GM12864 (cell line): ENCODE measurements at regions not wholly inside any gene's neighbourhood (a gene's known extent, or its start where the extent isn't known, plus 50 kb on each side); places are given as distances from the start of the nearest gene placed in this dataset.

Experiments
- DNase-seq: peaks from one replicate; pipeline ENCODE4 v3.0.0-alpha.2; 2011; ENCODE audit warnings: low read depth
- H3K4me3 ChIP-seq: 2 replicates; pipeline ENCODE4 v1.5.1; 2011; ENCODE audit warnings: mild to moderate bottlenecking, low read depth, low read length, control low read depth
- TF ChIP-seq, protein P1 (sequence below): IDR thresholded peaks from 2 replicates; pipeline ENCODE4 v1.5.1; 2011; ENCODE audit warnings: low read depth, mild to moderate bottlenecking, moderate library complexity, low read length, control low read depth, inconsistent platforms; ENCODE audit errors: missing control alignments

DNA sequence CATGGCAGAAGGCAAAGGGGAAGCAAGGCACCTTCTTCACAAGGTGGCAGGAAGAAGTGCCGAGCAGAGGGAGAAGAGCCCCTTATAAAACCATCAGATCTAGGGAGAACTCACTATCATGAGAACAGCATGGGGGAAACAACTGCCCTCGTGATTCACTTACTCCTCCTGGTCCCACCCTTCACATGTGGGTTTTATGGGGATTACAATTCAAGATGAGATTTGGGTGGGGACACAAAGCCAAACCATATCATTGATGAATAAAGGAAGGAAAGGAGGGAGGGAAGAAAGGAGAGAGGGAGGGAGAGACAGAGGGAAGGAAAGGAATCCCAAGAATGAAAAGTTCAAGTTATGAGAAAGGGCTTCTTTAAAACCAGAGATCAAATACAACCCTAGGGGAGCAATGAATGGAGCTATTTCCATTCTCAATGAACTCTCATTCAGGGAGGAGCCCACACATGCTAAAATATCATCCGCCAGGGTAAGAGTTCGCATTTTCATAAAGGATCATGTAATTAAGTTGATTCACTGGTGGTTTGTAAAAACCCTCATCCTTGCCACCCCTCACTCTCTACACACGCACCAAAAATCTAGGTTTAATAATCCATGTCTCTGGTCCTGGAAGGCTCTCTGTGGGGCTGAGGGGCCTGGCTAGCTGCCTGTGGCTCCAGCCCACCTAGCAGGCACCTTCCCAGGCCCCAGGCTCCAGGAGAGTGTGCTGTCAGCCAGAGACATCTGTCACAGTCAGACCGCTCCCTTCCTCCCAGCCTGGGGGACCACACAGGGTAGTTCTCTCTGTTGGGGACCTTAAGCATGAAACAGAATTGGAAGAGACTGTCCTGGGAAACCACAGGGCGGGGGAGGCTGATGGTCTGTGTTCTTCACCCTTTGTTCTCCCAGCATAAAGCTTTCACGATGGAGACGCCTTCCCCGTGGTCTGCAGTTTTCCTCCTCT is 94.0 kb downstream of the CCDC185 start:
- DNase-seq: no peak
- TF ChIP-seq, protein P1, sequence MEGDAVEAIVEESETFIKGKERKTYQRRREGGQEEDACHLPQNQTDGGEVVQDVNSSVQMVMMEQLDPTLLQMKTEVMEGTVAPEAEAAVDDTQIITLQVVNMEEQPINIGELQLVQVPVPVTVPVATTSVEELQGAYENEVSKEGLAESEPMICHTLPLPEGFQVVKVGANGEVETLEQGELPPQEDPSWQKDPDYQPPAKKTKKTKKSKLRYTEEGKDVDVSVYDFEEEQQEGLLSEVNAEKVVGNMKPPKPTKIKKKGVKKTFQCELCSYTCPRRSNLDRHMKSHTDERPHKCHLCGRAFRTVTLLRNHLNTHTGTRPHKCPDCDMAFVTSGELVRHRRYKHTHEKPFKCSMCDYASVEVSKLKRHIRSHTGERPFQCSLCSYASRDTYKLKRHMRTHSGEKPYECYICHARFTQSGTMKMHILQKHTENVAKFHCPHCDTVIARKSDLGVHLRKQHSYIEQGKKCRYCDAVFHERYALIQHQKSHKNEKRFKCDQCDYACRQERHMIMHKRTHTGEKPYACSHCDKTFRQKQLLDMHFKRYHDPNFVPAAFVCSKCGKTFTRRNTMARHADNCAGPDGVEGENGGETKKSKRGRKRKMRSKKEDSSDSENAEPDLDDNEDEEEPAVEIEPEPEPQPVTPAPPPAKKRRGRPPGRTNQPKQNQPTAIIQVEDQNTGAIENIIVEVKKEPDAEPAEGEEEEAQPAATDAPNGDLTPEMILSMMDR: no peak

DNA sequence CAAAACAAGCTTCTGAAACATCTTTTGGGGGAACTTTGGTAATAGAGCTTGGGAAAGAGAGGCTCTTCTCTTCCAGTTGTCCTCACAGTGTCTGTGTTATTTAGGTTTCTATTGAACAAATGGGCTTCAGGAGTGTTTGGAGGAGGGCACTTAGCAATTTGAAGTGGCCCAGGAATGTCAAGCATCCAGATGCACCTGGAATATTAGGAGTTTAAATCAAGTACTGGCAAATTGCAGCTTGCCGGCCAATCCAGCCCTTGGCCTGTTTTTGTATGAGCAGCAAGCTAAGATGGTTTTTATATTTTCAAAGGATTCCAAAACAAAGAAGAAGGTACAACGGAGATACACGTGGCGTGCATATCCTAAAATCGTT is 94.7 kb downstream of the CCDC185 start:
- TF ChIP-seq, protein P1: no peak
- no peak for DNase-seq
- no peak overlapping the region for H3K4me3 ChIP-seq

More for the DNA sequence above, 94.0 kb downstream of the CCDC185 start:
- no peak overlapping the region for H3K4me3 ChIP-seq

DNA sequence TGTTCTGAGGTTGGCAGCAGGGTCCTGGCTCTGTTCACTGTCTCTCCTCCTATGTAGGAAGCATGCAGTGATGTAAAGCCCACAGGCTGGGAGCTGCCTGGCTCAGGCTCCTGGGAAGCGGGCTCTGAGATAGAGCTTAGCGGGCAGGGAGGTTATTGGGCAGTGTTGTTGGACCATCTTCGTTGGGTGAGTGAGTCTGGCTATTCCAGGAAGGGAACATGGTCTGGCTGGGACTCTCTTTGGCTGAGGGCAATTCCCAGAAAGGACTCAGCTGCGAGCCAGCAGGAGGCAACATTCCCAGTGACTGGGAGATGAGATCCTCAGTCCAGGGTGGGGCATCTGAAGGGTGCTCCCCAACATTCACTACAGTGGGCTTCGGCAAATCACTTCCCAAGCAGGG is 96.2 kb downstream of the CCDC185 start:
- no peak for DNase-seq
- TF ChIP-seq, protein P1: no peak
- H3K4me3 ChIP-seq: no peak overlapping the region

DNA sequence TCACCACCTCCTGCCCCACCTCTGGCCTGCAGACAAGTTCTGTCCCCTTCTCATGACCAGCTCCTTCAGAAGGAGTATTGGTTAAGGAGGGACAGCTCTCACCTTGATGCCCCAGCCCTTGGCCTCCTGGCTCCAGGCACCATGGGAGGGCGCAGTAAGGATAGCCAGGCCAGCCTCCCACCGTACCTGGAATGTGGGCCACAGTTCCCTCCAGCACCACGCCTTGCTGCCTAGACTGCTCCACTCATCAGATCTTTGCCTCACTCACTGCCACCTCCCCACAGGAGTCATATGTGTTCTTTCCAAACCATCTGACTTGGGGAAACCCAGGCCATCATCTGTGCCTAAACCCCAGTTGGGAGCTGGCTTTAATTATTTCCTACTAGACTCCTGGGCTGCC is 97.0 kb downstream of the CCDC185 start:
- no peak overlapping the region for H3K4me3 ChIP-seq
- TF ChIP-seq, protein P1: no peak
- no peak for DNase-seq
